A549 (cell line): ENCODE measurements at regions not wholly inside any gene's neighbourhood (a gene's known extent, or its start where the extent isn't known, plus 50 kb on each side); places are given as distances from the start of the nearest gene placed in this dataset.

Experiments
- ATAC-seq, 2 experiments: fragments of 200-7000 bp in 1 of 2; fragments of >200 bp in 1 of 2; cut with Nextera tagmentation in 1 of 2; cut with Tn5 transposase in 1 of 2; 3 replicates each; pipeline versions ENCODE4 v1.8.0 to v1.9.1; 2018 to 2020; ENCODE audit warnings: mild to moderate bottlenecking in 1 of 2, moderate library complexity in 1 of 2
- CTCF ChIA-PET: fragments of 300-600 bp; sonication (Branson Sonifier 250); formaldehyde crosslinking; extraction: SDS; loops from one replicate; lab custom pipeline; 2021; ENCODE audit warnings: antibody characterized with exemption, inconsistent platforms; lab: Yijun Ruan, JAX
- POLR2A ChIA-PET: fragments of 350-600 bp; formaldehyde crosslinking; extraction: SDS; loops from one replicate; lab custom pipeline; 2021; ENCODE audit warnings: antibody characterized with exemption, inconsistent platforms; lab: Yijun Ruan, JAX
- DNase-seq, 2 experiments: peaks; one replicate each; pipeline versions ENCODE4 v3.0.0 to v3.0.0-alpha.2; 2011 to 2016; ENCODE audit warnings: low read depth in 1 of 2, low spot score in 1 of 2
- FAIRE-seq: peaks from 2 replicates; lab custom pipeline; 2011; peaks lifted over from hg19 to GRCh38; lab: Jason Lieb, UNC
- H3K27ac ChIP-seq, 2 experiments: fragments of >200 bp; sonication (Bioruptor Twin); formaldehyde crosslinking; 3 replicates each; pipeline ENCODE4 v1.5.1; 2016 to 2017
- H3K4me1 ChIP-seq: fragments of >200 bp; sonication (Bioruptor Twin); formaldehyde crosslinking; 3 replicates; pipeline ENCODE4 v1.6.1; 2016
- H3K4me2 ChIP-seq: fragments of >200 bp; sonication (Bioruptor Twin); formaldehyde crosslinking; 3 replicates; pipeline ENCODE4 v1.6.1; 2016
- H3K4me3 ChIP-seq: fragments of >200 bp; sonication (Bioruptor Twin); formaldehyde crosslinking; 3 replicates; pipeline ENCODE4 v1.5.1; 2016
- H3K9me3 ChIP-seq: fragments of >200 bp; sonication (Bioruptor Twin); formaldehyde crosslinking; 3 replicates; pipeline ENCODE4 v1.6.1; 2016
- CBX2 ChIP-seq: fragments of 200-600 bp; sonication (generic); IDR thresholded peaks from 2 replicates; pipeline ENCODE4 v1.6.1; 2016; ENCODE audit warnings: low read depth, mild to moderate bottlenecking, borderline replicate concordance
- CEBPB ChIP-seq, 2 experiments: fragments of >200 bp in 1 of 2; sonication (Bioruptor Twin) in 1 of 2; formaldehyde crosslinking in 1 of 2; IDR thresholded peaks; 2 replicates each; pipeline ENCODE4 v1.6.1; 2012 to 2016
- CHD4 ChIP-seq: fragments of 200-600 bp; sonication (generic); IDR thresholded peaks from 2 replicates; pipeline ENCODE4 v1.6.1; 2016; ENCODE audit warnings: antibody characterized with exemption, mild to moderate bottlenecking, borderline replicate concordance
- EHF ChIP-seq: fragments of 250-450 bp; sonication (Bioruptor Pico); IDR thresholded peaks from 2 replicates; pipeline ENCODE4 v1.5.0; 2020; ENCODE audit warnings: mild to moderate bottlenecking
- EHMT2 ChIP-seq: fragments of 200-600 bp; sonication (generic); IDR thresholded peaks from 2 replicates; pipeline ENCODE4 v1.6.1; 2016; ENCODE audit warnings: antibody characterized with exemption, low read depth, mild to moderate bottlenecking, moderate library complexity
- HOXA7 ChIP-seq: fragments of 250-450 bp; sonication (Bioruptor Pico); IDR thresholded peaks from 2 replicates; pipeline ENCODE4 v1.5.0; 2020; ENCODE audit warnings: mild to moderate bottlenecking, moderate library complexity
- HOXB13 ChIP-seq: fragments of 250-450 bp; sonication (Bioruptor Pico); IDR thresholded peaks from 2 replicates; pipeline ENCODE4 v1.5.0; 2020; ENCODE audit warnings: low read depth, mild to moderate bottlenecking, moderate library complexity
- HOXB5 ChIP-seq: fragments of 250-450 bp; sonication (Bioruptor Pico); IDR thresholded peaks from 2 replicates; pipeline ENCODE4 v1.5.0; 2020; ENCODE audit warnings: mild to moderate bottlenecking, moderate library complexity
- JUN ChIP-seq, 2 experiments: fragments of >200 bp; sonication (Bioruptor Twin); formaldehyde crosslinking; IDR thresholded peaks; 2 replicates in 1 of 2; 3 replicates in 1 of 2; pipeline ENCODE4 v1.6.1; 2016 to 2017
- JUNB ChIP-seq: fragments of >200 bp; sonication (Bioruptor Twin); formaldehyde crosslinking; IDR thresholded peaks from 2 replicates; pipeline ENCODE4 v1.6.1; 2016
- KDM1A ChIP-seq: fragments of 200-600 bp; sonication (generic); IDR thresholded peaks from 2 replicates; pipeline ENCODE4 v1.6.1; 2016; ENCODE audit warnings: low read depth, mild to moderate bottlenecking
- KDM5A ChIP-seq: fragments of 200-600 bp; sonication (generic); IDR thresholded peaks from 2 replicates; pipeline ENCODE4 v1.6.1; 2016; ENCODE audit warnings: antibody characterized with exemption, mild to moderate bottlenecking
- NFE2L2 ChIP-seq: fragments of 150-350 bp; conservative IDR thresholded peaks from 2 replicates; pipeline ENCODE4 v1.6.1; 2014; ENCODE audit warnings: low read length
- POLR2A ChIP-seq: IDR thresholded peaks from 2 replicates; pipeline ENCODE4 v1.6.1; 2012; ENCODE audit warnings: mild to moderate bottlenecking, low read length
- RAD21 ChIP-seq, 2 experiments: fragments of >200 bp in 1 of 2; sonication (Bioruptor Twin) in 1 of 2; formaldehyde crosslinking in 1 of 2; IDR thresholded peaks in 1 of 2; conservative IDR thresholded peaks in 1 of 2; 2 replicates in 1 of 2; 3 replicates in 1 of 2; pipeline ENCODE4 v1.6.1; 2012 to 2018; ENCODE audit warnings: inconsistent platforms in 1 of 2
- RCOR1 ChIP-seq: fragments of 150-350 bp; IDR thresholded peaks from 2 replicates; pipeline ENCODE4 v1.6.1; 2014; ENCODE audit warnings: antibody characterized with exemption, low read length, low read depth
- TFCP2L1 ChIP-seq: fragments of 250-450 bp; sonication (Bioruptor Pico); IDR thresholded peaks from 2 replicates; pipeline ENCODE4 v1.5.0; 2021; ENCODE audit warnings: mild to moderate bottlenecking
- ZC3H11A ChIP-seq: fragments of 450-650 bp; IDR thresholded peaks from 2 replicates; pipeline ENCODE4 v1.6.1; 2014; ENCODE audit warnings: antibody characterized with exemption, mild to moderate bottlenecking
- ZFP36 ChIP-seq: fragments of 450-650 bp; IDR thresholded peaks from 2 replicates; pipeline ENCODE4 v1.6.1; 2014; ENCODE audit warnings: borderline replicate concordance; ENCODE audit not compliant: partially characterized antibody
- whole genome bisulfite sequencing: methylation state at CpG from one replicate; pipeline ENCODE4 v1.1.6; 2017; ENCODE audit errors: missing lambda C conversion rate; 5-methylcytosine and 5-hydroxymethylcytosine counted together
- TF ChIP-seq, protein P1 (sequence below): fragments of 450-650 bp; IDR thresholded peaks from 2 replicates; pipeline ENCODE4 v1.6.1; 2014; ENCODE audit warnings: antibody characterized with exemption
- TF ChIP-seq, protein P2 (sequence below): IDR thresholded peaks from 2 replicates; pipeline ENCODE4 v1.6.1; 2012
- TF ChIP-seq, protein P3 (sequence below): fragments of >200 bp; sonication (Bioruptor Twin); formaldehyde crosslinking; IDR thresholded peaks from 3 replicates; pipeline ENCODE4 v1.5.1; 2016
- TF ChIP-seq, protein P4 (sequence below): IDR thresholded peaks from 2 replicates; pipeline ENCODE4 v1.6.1; 2012
- TF ChIP-seq, protein P5 (sequence below): IDR thresholded peaks from 2 replicates; pipeline ENCODE4 v1.6.1; 2012; ENCODE audit warnings: low read depth, borderline replicate concordance

DNA sequence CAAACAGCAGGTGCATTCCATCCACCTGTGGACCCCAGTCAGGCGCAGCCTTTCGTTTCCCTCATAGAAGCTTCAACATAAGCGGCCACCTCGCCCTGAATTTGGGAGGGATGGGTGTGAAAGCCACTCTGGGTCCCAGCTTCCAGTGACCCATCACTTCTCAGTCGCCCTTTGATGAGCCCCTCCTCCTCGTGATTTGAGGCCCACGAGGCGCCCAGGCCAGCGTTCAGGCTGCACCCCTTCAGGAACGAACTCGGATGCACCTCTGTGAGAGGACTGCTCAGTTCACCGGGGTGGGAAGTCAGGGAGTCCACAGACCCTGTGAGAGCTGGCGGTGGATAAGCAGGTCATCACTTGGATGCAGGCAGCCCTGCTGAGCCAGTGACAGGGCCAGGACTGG, 1118.2 kb downstream of the BRD1 start:
- no peak overlapping the region for H3K4me3 ChIP-seq
- 50% methylated on average over 7 of the region's 13 CpGs for WGBS
- H3K4me2 ChIP-seq = no peak overlapping the region
- DNase-seq (no peak), FAIRE-seq (no peak)
- no peaks in the 10 kb centered on the region for H3K9me3 ChIP-seq
- POLR2A ChIA-PET = no interaction called here
- TF ChIP-seq, protein P1, sequence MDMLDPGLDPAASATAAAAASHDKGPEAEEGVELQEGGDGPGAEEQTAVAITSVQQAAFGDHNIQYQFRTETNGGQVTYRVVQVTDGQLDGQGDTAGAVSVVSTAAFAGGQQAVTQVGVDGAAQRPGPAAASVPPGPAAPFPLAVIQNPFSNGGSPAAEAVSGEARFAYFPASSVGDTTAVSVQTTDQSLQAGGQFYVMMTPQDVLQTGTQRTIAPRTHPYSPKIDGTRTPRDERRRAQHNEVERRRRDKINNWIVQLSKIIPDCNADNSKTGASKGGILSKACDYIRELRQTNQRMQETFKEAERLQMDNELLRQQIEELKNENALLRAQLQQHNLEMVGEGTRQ = no peak
- no peak for TF ChIP-seq ZFP36
- no peak for TF ChIP-seq JUN (IDR thresholded peaks at IDR 0.05)
- TF ChIP-seq CBX2 = no peak
- TF ChIP-seq KDM1A = no peak
- TF ChIP-seq HOXA7 = no peak
- TF ChIP-seq, all 56 proteins: peak for 0
- no peaks in the 10 kb centered on the region for H3K4me1 ChIP-seq
- no peak overlapping the region for H3K27ac ChIP-seq
- CTCF ChIA-PET = no interaction called here
- ATAC-seq = no peak

DNA sequence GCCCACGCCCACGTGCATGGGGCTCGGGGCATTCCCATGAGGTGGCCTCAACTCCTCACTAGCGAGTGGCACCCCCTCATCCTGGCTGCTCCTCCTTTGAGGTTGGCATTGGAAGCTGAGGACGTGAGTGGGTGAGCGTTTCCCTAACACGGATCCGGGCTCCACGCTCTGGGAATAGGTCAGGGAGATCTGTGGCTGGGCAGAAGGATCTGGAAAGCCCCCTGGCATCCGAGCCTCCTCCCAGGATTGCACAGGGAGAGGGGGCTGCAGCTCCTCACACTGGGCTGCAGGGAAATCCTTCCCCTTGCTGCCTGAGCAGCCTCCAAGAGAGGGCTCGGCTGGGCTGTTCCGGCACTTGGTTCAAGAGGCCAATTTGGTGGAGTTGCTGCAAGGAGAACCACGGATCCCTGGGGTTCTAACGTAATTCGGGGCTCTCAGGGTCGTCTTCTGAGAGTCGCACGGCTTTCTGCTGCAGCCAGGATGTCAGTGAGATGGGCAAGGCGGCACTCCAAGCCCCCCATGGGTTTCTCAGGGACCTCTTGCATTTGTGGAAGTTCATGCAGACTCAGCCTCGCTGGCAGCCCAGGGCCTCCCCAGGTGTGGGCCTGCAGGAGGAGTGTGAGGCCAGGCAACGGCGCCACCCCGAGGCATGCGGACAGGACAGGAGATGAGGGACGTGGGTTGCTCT, 1119.0 kb downstream of the BRD1 start:
- CTCF ChIA-PET = no interaction called here
- WGBS = 48% methylated on average over 10 of the region's 25 CpGs
- ATAC-seq = no peak; a peak in 1 of 6 replicates
- DNase-seq = no peak
- TF ChIP-seq, protein P2, sequence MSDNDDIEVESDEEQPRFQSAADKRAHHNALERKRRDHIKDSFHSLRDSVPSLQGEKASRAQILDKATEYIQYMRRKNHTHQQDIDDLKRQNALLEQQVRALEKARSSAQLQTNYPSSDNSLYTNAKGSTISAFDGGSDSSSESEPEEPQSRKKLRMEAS = no peak
- no peak for TF ChIP-seq HOXA7
- FAIRE-seq = no peak
- POLR2A ChIA-PET = no interaction called here
- Histone ChIP-seq H3K4me2 (no peak overlapping the region), H3K4me3 (no peak overlapping the region), H3K27ac (no peak overlapping the region), H3K9me3 (no peaks in the 10 kb centered on the region), H3K4me1 (no peaks in the 10 kb centered on the region)

DNA sequence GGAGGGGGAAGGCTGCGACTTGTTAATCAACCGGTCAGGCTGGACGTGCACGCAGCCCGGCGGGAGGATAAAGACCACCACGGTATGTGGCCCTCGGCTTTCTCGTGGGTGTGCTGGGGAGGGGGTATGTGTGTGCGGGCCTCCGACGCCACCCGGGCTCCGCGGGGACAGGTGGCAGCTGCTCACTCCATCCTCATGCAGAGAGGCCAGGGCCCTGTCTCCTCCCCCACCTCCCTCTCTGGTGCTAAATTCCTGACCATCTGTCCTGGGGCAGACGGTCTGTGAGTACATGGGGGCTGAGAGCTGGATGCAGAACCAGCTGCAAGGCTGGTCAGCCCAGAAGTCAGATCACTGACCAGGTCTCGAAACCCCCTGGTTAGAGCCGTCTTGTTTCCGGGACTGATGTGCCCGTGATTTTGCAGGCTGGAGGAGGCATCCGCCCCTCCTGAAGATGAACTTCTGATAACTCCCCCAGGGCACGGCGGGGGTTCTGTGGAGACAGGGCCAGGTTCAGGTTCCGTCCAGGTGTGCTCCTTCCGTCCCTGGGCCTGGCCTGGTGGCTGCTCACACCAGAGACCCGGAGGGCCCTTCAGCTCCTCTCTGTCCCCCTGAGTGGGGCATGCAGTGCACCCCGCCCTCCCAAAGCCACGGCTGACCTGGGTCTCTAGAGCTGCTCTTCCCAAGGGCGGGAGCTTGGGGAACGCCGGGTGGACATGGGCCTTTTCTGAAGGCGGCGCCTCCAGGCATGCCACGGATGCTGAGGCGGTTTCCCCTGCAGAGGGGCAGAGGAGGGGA, 1119.7 kb downstream of the BRD1 start:
- CTCF ChIA-PET = no interaction called here
- 92% methylated on average over 18 of the region's 35 CpGs for WGBS
- no peaks in the 10 kb centered on the region for H3K4me1 ChIP-seq
- FAIRE-seq (no peak), DNase-seq (no peak), ATAC-seq (no peak)
- no peak overlapping the region for H3K4me2 ChIP-seq
- H3K9me3 ChIP-seq = no peaks in the 10 kb centered on the region
- TF ChIP-seq RCOR1 (no peak), CEBPB (IDR thresholded peaks at IDR 0.05) (no peak), HOXB13 (CRISPR knock-in tag) (no peak), TFCP2L1 (CRISPR knock-in tag) (no peak), HOXB5 (CRISPR knock-in tag) (no peak), ZC3H11A (no peak), JUNB (no peak), EHF (no peak), CHD4 (no peak), RAD21 (conservative IDR thresholded peaks at IDR 0.05 in 1 of 2, IDR thresholded peaks at IDR 0.05 in 1 of 2) (no peak), JUN (IDR thresholded peaks at IDR 0.05) (no peak), POLR2A (no peak), ZFP36 (no peak), NFE2L2 (no peak), EHMT2 (no peak), KDM5A (no peak)
- TF ChIP-seq, protein P3, sequence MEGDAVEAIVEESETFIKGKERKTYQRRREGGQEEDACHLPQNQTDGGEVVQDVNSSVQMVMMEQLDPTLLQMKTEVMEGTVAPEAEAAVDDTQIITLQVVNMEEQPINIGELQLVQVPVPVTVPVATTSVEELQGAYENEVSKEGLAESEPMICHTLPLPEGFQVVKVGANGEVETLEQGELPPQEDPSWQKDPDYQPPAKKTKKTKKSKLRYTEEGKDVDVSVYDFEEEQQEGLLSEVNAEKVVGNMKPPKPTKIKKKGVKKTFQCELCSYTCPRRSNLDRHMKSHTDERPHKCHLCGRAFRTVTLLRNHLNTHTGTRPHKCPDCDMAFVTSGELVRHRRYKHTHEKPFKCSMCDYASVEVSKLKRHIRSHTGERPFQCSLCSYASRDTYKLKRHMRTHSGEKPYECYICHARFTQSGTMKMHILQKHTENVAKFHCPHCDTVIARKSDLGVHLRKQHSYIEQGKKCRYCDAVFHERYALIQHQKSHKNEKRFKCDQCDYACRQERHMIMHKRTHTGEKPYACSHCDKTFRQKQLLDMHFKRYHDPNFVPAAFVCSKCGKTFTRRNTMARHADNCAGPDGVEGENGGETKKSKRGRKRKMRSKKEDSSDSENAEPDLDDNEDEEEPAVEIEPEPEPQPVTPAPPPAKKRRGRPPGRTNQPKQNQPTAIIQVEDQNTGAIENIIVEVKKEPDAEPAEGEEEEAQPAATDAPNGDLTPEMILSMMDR = no peak
- TF ChIP-seq, protein P4, sequence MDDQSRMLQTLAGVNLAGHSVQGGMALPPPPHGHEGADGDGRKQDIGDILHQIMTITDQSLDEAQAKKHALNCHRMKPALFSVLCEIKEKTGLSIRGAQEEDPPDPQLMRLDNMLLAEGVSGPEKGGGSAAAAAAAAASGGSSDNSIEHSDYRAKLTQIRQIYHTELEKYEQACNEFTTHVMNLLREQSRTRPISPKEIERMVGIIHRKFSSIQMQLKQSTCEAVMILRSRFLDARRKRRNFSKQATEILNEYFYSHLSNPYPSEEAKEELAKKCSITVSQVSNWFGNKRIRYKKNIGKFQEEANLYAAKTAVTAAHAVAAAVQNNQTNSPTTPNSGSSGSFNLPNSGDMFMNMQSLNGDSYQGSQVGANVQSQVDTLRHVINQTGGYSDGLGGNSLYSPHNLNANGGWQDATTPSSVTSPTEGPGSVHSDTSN = no peak
- TF ChIP-seq, protein P5, sequence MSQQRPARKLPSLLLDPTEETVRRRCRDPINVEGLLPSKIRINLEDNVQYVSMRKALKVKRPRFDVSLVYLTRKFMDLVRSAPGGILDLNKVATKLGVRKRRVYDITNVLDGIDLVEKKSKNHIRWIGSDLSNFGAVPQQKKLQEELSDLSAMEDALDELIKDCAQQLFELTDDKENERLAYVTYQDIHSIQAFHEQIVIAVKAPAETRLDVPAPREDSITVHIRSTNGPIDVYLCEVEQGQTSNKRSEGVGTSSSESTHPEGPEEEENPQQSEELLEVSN = no peak
- no peak overlapping the region for H3K27ac ChIP-seq
- POLR2A ChIA-PET = no interaction called here
- H3K4me3 ChIP-seq = no peak overlapping the region
